GM19043 (cell line): ENCODE measurements at regions not wholly inside any gene's neighbourhood (a gene's known extent, or its start where the extent isn't known, plus 50 kb on each side); places are given as distances from the start of the nearest gene placed in this dataset.
"Not testable (repeated sequence)": the region's sequence is repeated elsewhere in the genome, so short reads cannot be mapped to it uniquely, and the experiment has no call there.

Experiments used
- ATAC-seq: cut with Tn5 transposase; IDR thresholded peaks from one replicate; pipeline ENCODE4 v1.9.1; 2021; ENCODE audit warnings: low read depth; ENCODE audit not compliant: unreplicated experiment

DNA sequence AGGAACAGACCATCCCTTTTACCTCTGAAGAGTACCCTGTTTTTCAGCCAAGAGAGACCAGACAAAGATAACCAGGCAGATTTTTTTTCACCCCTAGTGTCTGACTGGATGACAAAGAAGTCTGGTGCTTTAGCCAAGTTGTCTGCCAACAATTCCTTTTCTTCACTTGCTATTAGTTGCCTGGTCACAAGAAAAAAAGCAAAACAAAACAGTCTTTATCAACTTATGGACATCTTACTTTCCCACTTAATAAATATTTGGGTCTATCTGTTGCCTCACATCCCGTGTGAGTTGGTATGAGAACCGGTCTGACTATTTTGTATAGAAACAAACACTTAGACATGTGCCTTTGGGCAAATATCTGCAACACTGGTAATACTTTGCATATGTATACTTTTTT, 662.9 kb downstream of the PLPP3 start:
- no peak for ATAC-seq

DNA sequence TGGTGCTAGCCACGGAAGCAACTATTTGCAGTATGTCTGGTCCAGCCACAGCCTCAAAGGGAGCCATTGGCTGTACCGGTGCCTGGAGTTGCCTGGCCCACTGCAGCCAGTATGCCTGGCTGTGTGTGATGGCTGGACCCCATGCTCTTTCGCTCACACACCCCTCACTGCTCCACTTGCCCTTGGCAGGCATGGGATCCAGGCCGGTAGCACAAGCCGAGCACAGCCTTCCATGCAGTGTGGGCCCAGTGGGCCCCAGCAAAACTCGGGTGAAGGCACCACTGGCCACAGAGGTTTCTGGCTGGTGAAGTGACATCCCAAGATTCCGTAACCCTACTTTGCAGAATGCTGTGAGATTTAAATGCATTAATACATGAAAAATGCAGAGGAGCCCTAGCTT, 665.8 kb downstream of the PLPP3 start:
- ATAC-seq: no peak

DNA sequence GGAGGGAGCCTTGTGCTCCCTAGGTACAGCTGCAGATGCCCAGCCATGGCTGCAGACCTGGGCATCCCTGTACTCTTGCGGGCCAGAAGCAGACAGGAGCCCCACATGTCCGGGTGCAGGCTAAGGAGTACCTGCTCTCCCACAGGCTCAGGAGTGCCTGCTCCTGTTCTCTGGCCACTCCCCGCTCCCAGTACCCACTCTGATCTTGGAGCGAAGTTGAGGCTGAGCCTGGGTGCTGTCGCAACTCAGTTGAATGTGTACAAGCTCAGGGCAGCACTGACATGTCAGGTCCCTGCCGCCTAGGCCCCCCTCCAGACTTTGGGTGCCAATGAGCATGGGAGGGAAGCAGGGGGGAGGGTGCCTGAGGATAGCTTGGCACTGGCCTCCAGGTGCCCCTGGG, 666.9 kb downstream of the PLPP3 start:
- ATAC-seq: no peak

DNA sequence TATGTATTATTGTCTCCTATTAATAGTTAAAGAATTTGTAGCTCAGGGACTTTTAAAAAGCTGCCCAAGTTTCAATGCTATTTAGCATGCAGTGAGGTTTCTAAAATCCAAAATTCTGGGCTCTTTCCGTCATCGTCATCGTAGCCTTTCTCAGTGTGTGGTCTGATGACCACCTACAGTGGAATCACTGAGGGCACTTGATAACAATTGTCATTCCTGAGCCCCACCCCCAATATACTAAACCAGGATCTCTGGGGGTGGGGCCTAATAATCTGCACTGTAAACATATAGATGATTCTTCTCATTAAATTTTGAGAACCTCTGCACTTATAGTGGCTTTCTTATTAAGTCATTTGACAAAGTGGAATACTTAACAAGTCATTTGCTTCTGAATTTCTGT, 674.8 kb downstream of the PLPP3 start:
- no peak for ATAC-seq

DNA sequence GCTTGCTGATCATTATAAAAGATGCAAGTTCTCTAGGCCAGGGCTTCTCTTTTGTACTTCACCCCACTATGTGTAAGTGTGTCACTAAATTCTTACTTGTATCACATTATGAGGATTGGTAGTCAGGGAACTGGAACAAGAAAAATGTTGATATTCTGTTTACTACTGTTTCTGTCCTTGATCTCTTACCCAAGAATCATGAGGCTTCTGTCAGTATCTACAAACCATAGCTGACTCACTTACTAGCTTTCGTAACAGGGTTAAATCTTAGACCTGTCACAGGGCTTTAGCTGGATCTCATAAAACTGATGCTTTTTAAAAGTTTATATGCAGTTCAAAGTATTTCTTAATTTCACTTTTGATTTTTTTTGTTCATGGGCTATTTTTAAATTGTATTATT, 681.2 kb downstream of the PLPP3 start:
- no peak for ATAC-seq

DNA sequence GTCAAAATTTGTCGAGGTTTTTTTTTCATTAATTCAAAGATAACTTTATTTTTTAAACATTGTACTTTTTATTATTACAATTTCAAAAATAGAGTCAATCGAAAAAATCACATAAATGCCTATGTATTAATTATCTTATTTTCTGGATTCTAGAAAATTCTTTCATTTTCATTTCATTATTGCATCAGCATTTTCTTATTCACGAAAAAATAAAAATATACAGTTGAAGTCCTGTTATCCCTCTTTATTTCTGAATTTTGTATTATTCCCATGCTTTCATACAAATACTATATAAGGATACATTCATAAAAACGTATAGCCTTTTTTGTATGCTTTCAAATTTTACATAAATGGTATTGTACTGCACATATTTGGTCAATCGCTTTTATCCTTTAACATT, 681.0 kb upstream of the USP24 start:
- no peak for ATAC-seq

DNA sequence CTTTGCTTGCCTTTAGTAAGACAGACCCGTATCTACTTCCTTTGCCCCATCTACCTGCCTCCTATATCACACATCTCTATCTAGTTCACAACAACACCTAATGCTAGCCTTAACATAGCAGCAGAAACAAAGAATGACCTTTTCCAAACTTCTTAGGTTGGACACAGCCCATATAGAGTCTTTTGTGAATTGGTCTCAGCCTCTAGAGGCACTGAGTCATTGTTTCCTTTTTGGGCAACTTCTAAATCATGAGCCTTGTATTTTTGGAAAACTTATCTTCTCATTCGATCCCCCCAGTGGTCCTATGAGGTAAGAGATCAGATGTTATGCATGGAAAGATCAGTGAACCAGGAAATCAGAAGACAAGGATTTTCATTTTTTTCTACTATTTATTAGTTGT, 679.4 kb upstream of the USP24 start:
- ATAC-seq: no peak

DNA sequence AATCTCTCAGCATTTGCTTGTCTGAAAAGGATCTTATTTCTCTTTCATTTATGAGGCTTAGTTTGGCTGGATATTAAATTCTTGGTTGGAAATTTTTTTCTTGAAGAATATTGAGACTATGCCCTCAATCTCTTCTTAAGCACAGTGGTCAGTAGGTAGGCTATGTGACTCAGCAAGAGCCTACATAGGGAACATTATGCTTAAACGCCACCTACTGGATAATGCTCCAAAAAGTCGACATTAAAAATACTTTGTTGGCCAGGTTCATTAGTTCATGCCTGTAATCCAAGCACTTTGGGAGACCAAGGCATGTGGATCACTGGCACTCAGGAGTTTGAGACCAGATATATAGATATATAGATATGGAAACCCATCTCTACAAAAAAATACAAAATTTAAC, 678.0 kb upstream of the USP24 start:
- no peak for ATAC-seq

DNA sequence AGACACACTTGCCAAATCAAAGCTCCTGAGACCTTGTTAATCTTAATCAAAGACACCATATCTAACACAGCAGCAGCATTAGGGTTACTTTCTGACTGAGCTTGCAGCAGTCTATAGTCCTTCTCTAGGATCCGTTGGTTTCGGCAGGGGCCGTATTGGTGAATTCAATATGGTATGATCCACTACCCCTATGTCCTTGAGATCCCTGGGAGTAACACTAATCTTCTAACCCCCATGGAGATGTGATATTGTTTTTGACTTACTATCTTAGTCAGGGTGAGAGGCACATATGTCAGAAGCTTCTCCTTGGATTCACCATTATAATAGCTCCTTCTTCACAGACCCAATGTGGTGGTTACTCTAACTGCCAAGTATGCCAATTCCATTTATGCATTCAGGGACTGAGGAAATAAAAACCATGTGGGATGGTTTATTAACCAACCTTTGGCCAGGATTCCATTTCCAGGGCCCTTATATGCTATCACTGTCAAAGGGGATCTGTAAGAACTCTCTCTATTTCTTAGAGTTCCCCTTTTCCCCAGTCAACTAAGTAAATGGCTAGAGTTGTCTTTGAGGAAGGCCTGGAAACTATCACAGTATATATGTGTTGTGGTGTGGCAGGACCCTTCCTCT, 673.6 kb upstream of the USP24 start:
- ATAC-seq: no peak

DNA sequence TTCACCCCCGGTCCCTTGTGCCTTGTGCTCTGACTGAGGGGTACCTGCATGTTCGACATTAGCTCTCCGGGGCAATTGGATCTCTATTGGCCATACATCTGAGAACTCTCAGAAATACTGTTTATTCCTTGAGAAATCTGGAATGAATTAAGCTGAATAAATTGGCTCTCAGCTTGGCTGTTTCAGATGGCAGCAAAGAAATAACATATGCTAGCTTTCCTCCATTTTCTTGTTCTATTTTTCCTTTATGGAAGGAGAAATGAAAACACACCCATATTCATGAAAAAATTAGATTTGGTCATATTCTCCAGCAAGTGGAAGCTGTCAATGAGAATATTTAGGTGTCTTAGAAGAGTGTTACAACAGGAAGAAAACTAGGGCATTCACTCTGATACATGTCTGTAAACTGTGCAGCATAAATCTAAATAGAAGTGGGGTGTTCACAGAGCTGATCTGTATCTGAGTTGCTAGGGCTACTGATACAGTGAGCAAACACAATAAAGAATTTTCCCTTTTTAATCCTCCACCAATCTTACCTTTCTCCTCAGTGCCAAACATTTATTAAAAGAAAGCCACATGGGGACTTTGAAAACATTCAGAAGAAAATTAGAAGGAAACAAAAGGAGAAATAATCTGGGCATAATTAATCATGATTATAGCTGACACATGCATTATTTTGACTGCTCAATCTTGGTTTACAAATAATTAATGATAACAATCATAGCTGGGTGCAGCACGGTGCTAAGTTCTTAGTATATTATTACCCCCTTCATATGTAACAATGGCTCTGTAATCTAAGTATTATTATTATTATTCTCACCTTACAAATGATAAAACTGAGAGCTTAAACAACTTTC, 671.9 kb upstream of the USP24 start:
- ATAC-seq: no peak

DNA sequence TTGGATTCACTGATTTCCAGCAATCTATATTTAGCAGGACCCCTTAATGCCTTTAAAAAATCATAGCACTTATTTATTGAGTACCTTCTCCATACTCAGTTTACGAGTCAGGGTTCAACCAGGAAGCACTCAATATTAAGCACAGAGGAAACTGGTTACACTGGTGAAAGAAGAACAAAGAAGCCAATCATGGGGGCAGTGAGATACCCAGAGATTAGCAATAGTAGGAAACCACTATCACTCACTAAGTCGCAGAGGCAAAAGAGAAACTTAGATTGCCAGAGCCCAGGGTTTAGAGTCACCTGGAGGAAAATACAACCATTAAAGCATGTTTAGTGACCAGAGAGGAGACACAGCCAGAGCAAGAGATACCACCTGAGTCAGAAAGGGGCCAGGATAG, 670.5 kb upstream of the USP24 start:
- no peak for ATAC-seq

DNA sequence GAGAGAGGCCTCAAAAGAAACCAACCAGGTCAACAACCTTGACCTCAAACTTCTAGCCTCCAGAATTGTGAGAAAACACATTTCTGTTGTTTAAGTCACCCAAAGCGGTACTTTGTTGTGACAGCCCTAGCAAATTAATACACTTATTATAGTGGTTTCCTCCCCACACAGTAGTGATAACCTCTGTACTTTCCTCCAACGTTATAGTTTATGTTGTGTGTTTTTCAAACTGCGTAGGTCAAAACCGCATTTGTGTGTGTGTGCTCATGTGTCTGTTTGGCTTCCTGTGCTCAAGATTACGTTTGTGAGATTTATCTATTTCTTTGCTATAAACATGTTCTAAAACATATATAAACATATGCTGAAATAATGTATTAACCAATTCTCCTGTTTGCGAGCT, 667.8 kb upstream of the USP24 start:
- no peak for ATAC-seq

DNA sequence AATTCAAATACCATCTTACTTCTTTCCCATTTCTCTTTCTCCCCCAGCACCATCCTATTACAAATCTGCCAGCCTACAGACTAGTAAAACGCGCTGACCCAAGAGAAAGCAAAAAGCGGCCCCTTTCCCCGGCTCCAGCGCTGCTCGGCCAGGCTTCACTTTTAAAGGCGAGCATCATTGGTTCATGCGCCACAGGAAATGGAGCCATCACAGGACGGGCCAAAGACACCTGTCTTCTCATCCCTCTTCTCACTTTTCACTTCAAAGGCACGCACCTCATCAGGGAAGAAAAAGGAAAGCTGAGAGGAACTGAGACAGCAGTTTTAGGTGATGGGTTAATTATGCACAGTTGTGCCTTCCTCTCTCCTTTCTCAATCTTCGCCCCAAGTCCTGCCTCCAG, 664.2 kb upstream of the USP24 start:
- ATAC-seq: no peak

DNA sequence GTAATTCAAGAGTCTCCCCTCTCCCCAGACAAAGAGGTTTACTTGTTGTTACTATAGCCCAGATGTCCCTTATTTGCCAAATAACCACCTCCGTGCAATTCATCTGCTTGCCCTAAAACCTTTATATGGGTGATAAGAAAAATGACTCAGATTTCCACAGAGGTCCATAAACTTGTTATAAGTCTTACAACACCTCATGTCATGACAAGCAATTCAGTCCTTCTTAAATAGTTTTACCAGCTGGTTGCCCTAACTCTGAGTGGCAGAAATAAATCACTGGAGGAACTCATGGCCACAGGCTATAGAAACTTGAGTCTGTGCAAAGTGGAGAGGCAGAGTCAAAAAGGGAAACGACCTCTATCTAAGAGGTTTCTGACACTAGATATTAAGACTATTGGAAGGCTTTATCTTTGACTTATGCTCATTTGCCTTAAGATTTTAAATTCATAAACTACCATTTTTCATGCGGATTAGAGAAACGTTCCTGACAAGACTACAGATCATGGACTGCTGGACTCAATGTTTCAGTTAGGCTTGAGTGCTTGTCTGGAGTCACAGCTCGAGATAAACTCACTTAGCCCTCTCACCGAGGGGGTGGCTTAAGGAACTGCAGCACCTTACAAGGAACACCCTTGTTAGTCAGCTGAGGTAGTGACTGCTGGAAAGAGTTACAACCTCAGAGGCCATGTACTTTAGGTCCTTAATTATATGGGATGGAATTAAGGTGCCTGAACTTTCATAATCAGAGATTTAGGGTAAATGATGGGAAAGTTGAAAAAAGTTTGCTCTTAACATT, 662.5 kb upstream of the USP24 start:
- no peak for ATAC-seq

DNA sequence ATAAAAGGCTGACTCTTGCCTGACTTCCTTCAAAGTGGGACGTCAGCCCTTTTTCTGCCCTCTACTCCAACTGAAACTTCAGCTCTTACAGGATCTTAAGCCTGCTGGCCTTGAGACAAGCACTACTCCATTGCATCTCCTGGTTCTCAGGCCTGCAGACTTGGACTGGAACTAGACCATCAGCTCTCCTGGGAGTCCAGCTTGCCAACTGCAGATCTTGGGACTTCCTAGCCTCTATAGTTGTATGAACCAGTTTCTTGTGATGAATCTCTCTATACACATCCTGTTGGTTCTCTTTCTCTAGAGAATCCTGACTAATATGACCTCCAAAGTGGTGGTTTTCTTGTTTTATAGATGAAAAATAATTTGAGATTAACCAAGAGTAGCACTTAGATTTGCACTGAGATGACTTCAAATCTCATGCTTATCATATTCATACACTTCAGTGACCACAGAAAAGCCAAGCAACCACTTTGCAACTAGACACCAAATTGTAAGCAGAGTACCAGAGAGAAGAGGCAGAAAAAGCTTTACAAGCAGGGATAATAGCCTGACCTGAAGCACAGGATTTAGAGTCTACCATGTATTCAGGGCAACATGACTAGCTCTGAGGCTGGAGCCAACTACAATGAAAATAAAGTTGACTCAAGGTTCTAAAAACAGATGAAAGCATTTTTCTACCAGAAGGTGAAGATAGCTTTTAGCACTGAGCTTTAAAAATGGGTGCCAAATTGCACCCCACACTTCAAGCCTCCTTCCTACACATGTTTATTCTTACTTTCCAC, 661.3 kb upstream of the USP24 start:
- ATAC-seq: no peak

DNA sequence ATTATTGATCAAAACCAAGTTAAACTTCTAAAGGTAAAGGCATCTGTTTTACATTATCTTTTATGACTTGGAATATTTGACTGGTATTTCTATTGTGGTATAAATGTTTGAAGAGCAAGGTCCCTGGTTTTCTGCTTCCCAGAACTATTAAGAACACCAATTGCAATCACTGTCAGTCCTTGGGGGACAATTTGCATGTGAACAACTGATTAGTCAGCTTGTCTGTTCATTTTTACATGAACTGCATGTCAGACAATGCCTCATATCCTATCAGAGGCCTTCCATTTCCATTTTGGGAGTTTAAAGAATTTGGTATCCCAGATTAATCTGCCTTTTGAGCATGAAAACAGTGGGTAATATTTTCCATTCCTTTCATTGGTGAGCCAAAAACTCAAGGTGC, 654.9 kb upstream of the USP24 start:
- no peak for ATAC-seq

DNA sequence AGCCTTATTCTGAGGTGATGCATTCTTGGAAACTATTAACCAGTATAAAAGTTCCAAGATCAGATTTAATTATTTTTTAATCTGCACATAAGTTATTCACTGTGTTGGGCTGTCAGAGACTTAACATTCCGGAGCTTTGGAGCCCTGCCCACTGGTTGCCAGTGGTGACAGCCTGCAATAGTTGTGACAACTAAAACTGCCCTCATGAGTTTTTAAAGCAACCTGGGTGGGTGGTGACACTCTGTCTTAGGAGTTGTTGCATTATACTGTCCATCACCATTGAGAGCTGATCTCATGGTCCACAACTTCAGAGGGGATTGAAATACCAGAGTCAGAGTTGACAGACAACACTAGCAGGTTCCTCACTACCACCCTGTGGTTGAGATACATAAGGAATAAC, 653.9 kb upstream of the USP24 start:
- ATAC-seq: no peak

DNA sequence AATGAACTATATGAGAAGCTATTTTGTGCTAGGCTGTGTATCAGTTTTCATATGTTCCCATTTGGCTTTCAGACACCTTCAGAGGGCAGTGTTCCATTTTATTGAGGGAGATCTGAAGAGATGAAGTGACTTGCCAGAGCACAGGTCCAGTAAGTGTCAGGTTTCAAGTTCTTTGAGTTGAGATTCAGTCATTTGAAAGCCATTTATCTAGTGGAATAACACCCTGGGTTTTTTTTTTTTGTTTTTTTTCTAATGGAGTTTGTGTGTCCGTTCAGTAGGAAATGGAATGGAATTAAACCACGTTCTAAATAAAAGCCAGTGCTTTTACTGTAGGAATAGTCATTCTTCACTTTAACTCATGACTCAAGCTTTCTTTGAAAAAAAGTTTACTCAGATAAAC, 652.9 kb upstream of the USP24 start:
- ATAC-seq: no peak

DNA sequence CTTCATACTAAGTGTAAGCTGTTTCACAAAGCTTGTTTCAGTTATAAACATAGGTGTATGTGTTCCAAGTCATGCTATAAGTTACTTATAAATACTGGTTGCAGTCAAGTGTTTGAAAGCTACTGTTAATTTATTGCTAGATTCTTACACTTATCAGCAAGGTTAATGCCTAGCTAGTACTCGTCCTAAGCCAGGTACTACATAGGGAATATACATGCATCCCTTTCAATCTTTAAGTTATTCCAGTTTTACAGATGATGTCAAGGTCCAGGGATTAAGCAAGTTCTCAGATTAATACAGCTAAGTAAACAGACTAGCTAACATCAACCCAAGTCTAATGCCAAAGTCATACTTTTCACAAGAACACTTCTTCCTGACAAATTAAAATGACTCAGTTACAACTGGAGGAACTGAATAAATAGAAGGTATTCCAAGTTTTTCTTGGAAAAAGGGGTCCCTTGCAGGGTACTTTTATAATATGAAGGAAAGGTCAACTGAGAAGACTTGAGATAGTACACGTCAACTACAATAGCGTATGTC, 652.2 kb upstream of the USP24 start:
- no peak for ATAC-seq

DNA sequence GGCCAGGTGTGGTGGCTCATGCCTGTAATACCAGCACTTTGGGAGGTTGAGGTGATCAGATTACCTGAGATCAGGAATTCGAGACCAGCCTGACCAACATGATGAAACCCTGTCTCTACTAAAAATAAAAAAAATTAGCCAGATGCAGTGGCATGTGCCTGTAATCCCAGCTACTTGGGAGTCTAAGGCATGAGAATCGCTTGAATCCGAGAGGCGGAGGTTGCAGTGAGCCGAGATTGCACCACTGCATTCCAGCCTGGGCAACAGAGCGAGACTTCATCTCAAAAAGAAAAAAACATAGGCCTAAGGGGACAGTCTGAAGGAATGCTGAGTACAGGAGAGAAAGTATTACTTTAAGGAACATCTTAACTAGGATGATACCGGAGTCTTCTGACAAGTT, 650.6 kb upstream of the USP24 start:
- ATAC-seq: not testable (repeated sequence)

DNA sequence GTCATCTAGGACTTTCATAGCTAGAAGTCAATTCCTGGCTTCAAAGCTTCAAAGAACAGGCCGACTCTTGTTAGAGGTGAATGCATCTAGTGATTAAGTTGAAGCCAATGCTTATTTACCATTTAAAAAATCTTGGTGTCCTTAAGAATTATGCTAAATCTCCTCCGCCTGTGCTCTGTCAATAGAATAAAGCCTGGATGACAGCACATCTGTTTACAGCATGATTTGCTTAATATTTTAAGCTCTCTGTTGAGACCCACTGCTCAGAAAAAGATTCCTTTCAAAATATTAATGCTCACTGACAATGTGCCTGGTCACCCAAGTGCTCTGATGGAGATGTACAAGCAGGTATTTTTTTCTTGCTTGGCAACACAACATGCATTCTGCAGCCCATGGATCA, 649.1 kb upstream of the USP24 start:
- ATAC-seq: no peak
